ENCODE measurements at regions not wholly inside any gene's neighbourhood (a gene's known extent, or its start where the extent isn't known, plus 50 kb on each side); places are given as distances from the start of the nearest gene placed in this dataset.
"Not testable (repeated sequence)": the region's sequence is repeated elsewhere in the genome, so short reads cannot be mapped to it uniquely, and the experiment has no call there.

GRCh38 chr6:19719691-19720128 lies 117.5 kb upstream of the ID4 start:
- no peak overlapping the region for H3K27ac ChIP-seq
- no peak for TF ChIP-seq ZFX (IDR thresholded peaks at IDR 0.05; ENCODE audit: borderline replicate concordance)
- TF ChIP-seq CTCF (IDR thresholded peaks at IDR 0.05), result no peak

GRCh38 chr6:19721766-19722377 lies 115.3 kb upstream of the ID4 start:
- no peak overlapping the region for H3K27ac ChIP-seq
- TF ChIP-seq CTCF (IDR thresholded peaks at IDR 0.05) (no peak), ZFX (IDR thresholded peaks at IDR 0.05; ENCODE audit: borderline replicate concordance) (no peak)

- H3K27ac ChIP-seq, result no peak overlapping the region
- TF ChIP-seq CTCF (IDR thresholded peaks at IDR 0.05), result no peak
- TF ChIP-seq ZFX (IDR thresholded peaks at IDR 0.05; ENCODE audit: borderline replicate concordance), result no peak
Observed at GRCh38 chr6:19722999-19723398, 114.2 kb upstream of the ID4 start.

GRCh38 chr6:19723545-19723944 lies 113.6 kb upstream of the ID4 start:
- H3K27ac ChIP-seq, result no peak overlapping the region
- TF ChIP-seq ZFX (IDR thresholded peaks at IDR 0.05; ENCODE audit: borderline replicate concordance), result no peak
- TF ChIP-seq CTCF (IDR thresholded peaks at IDR 0.05), result no peak

GRCh38 chr6:19725436-19725835 lies 111.7 kb upstream of the ID4 start:
- not testable (repeated sequence) for H3K27ac ChIP-seq

- no peak overlapping the region for H3K27ac ChIP-seq
- TF ChIP-seq ZFX (IDR thresholded peaks at IDR 0.05; ENCODE audit: borderline replicate concordance), result no peak
- no peak for TF ChIP-seq CTCF (IDR thresholded peaks at IDR 0.05)
Observed at GRCh38 chr6:19731282-19731681, 105.9 kb upstream of the ID4 start.

- H3K27ac ChIP-seq, result no peak overlapping the region
- TF ChIP-seq ZFX (IDR thresholded peaks at IDR 0.05; ENCODE audit: borderline replicate concordance), result no peak
- no peak for TF ChIP-seq CTCF (IDR thresholded peaks at IDR 0.05)
Observed at GRCh38 chr6:19734061-19734460, 103.1 kb upstream of the ID4 start.

- H3K27ac ChIP-seq, result no peak overlapping the region
- TF ChIP-seq CTCF (IDR thresholded peaks at IDR 0.05), result no peak
- TF ChIP-seq ZFX (IDR thresholded peaks at IDR 0.05; ENCODE audit: borderline replicate concordance), result no peak
Observed at GRCh38 chr6:19734519-19734918, 102.7 kb upstream of the ID4 start.
